Effector memory CD8-positive, alpha-beta T cell (primary cell): ENCODE measurements at regions not wholly inside any gene's neighbourhood (a gene's known extent, or its start where the extent isn't known, plus 50 kb on each side); places are given as distances from the start of the nearest gene placed in this dataset.
A peak's percentile ranks its signal among the peaks of the same experiment; 100 is the strongest.

Experiments used
- ATAC-seq: fragments of 150-1000 bp; cut with Tn5 transposase; replicated peaks from 2 replicates; pipeline ENCODE4 v1.10.0; 2021; ENCODE audit warnings: mild to moderate bottlenecking, moderate library complexity
- DNase-seq, 3 experiments: peaks; one replicate each; pipeline ENCODE4 v3.0.0; 2021
- H3K27ac Mint-ChIP-seq, 2 donors: one replicate each; pipeline ENCODE4 v1.8.0; 2022; ENCODE audit warnings: mild to moderate bottlenecking in 2 of 2, mixed read lengths in 2 of 2, moderate library complexity in 2 of 2
- H3K27me3 Mint-ChIP-seq, 2 donors: one replicate each; pipeline ENCODE4 v1.8.0; 2022; ENCODE audit warnings: mixed read lengths in 2 of 2
- H3K36me3 Mint-ChIP-seq: one replicate; pipeline ENCODE4 v1.8.0; 2022; ENCODE audit warnings: mild to moderate bottlenecking, moderate library complexity, mixed read lengths; ENCODE audit not compliant: insufficient read depth
- H3K4me1 Mint-ChIP-seq, 2 donors: one replicate each; pipeline ENCODE4 v1.8.0; 2022; ENCODE audit warnings: low read depth in 2 of 2, mixed read lengths in 2 of 2
- H3K4me3 Mint-ChIP-seq, 2 donors: one replicate each; pipeline ENCODE4 v1.8.0; 2022; ENCODE audit warnings: mild to moderate bottlenecking in 2 of 2, mixed read lengths in 2 of 2, moderate library complexity in 2 of 2
- H3K9me3 Mint-ChIP-seq, 2 donors: one replicate each; pipeline ENCODE4 v1.8.0; 2022; ENCODE audit warnings: mixed read lengths in 2 of 2

- H3K27me3 Mint-ChIP-seq = peaks cover 76 to 82% of the 10 kb centered on the region in 2 donors
- no peak overlapping the region for H3K27ac Mint-ChIP-seq
- H3K4me3 Mint-ChIP-seq = no peak overlapping the region
- H3K4me1 Mint-ChIP-seq = peaks cover 17 to 23% of the 10 kb centered on the region in 2 donors
- no peak for DNase-seq
- no peak for ATAC-seq
- H3K9me3 Mint-ChIP-seq = peaks cover 0 to 3% of the 10 kb centered on the region in 2 donors
- H3K36me3 Mint-ChIP-seq = peaks cover 5% of the 10 kb centered on the region
Measured at GRCh38 chr3:66581256-66581655, 80.4 kb upstream of the LRIG1 start.

DNA sequence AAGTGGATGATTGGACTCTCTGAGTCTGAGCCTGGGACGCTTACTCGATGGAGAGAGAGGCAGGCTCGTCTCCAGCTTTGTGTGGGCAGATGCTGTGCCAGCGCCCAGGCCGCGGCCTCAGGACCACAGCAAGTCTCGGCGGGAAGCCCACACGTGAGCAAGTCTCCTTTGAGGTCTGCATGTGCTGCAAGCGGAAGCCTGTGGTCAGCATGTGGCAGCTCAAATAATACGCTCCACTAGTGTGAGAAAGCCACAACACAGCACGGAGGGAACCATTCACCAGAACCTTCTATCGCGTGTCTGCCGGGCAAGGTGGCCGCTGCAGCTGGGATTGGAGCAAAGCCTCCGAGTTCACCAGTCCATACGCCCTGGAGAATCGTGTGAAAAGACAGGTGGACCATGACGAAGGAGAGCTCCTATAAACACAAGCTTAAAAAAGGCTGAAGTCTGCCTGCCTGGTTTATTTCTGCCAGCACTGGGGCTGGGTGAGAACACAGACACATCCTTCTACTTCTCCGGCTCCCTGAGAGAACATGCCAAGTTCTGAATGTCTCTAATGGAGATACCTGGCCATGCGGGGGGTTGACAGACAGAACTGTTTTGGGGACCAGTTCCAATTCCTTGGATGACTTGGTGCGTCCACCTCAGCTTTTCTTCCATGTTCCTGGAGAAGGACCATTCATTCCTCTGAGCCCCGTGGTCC, 82.0 kb upstream of the LRIG1 start:
- H3K4me3 Mint-ChIP-seq = peak overlapping the region; percentile 40
- H3K36me3 Mint-ChIP-seq = peaks cover 5% of the 10 kb centered on the region
- DNase-seq (peak; percentile 65 to 72 (median 69)), ATAC-seq (peak; percentile 96)
- peak overlapping the region in 1 of 2 donors; percentile 33 for H3K27ac Mint-ChIP-seq
- peaks cover 74 to 76% of the 10 kb centered on the region in 2 donors for H3K27me3 Mint-ChIP-seq
- peaks cover 17 to 23% of the 10 kb centered on the region in 2 donors for H3K4me1 Mint-ChIP-seq
- peaks cover 0 to 3% of the 10 kb centered on the region in 2 donors for H3K9me3 Mint-ChIP-seq

DNA sequence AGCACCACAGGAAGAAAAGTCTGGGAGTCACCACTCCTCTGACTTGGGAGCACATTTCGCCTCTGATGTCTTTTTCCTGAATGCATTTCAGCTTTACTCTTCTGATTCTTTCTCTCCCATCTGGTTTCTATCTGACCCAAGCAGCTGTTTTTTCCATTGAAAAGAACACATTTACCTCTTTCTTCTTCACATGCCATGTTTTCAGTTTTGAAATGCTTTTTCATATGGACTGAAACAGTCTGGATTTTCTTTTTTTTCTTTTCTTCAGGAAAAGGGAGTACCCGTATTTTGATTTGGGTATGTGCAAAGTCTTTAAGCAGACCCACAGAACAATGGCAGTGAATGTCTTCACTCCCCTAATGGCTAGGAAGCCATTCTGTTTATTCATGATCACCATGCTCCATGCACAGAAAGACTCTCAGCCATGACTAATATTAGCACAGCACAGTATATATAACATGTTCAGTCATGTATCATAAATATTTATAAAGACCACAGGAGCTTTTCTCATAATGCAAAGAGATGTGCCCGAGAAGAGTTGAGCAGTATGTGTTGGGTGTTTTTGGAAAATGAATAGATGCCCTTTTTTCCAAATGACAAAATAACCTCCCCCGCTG, 82.7 kb upstream of the LRIG1 start:
- DNase-seq (no peak), ATAC-seq (no peak)
- peak overlapping the region; percentile 40 for H3K4me3 Mint-ChIP-seq

GRCh38 chr3:66585520-66586095, 84.8 kb upstream of the LRIG1 start:
- Mint-ChIP-seq H3K36me3 (peaks cover 5% of the 10 kb centered on the region), H3K27me3 (peaks cover 73 to 76% of the 10 kb centered on the region in 2 donors), H3K27ac (no peak overlapping the region), H3K4me1 (peaks cover 17 to 23% of the 10 kb centered on the region in 2 donors), H3K4me3 (no peak overlapping the region), H3K9me3 (no peaks in the 10 kb centered on the region)
- ATAC-seq (no peak), DNase-seq (no peak)

More for the DNA sequence above, 82.7 kb upstream of the LRIG1 start:
- Mint-ChIP-seq H3K27me3 (peaks cover 73 to 76% of the 10 kb centered on the region in 2 donors), H3K36me3 (peaks cover 5% of the 10 kb centered on the region), H3K27ac (no peak overlapping the region), H3K4me1 (peaks cover 17 to 23% of the 10 kb centered on the region in 2 donors), H3K9me3 (peaks cover 0 to 3% of the 10 kb centered on the region in 2 donors)

- H3K9me3 Mint-ChIP-seq = no peaks in the 10 kb centered on the region
- DNase-seq (no peak), ATAC-seq (no peak)
- H3K4me3 Mint-ChIP-seq = no peak overlapping the region
- peaks cover 15 to 18% of the 10 kb centered on the region in 2 donors for H3K4me1 Mint-ChIP-seq
- H3K27me3 Mint-ChIP-seq = peaks cover 69 to 76% of the 10 kb centered on the region in 2 donors
- peaks cover 5% of the 10 kb centered on the region for H3K36me3 Mint-ChIP-seq
- no peak overlapping the region for H3K27ac Mint-ChIP-seq
Measured at GRCh38 chr3:66586853-66587252, 86.0 kb upstream of the LRIG1 start.

DNA sequence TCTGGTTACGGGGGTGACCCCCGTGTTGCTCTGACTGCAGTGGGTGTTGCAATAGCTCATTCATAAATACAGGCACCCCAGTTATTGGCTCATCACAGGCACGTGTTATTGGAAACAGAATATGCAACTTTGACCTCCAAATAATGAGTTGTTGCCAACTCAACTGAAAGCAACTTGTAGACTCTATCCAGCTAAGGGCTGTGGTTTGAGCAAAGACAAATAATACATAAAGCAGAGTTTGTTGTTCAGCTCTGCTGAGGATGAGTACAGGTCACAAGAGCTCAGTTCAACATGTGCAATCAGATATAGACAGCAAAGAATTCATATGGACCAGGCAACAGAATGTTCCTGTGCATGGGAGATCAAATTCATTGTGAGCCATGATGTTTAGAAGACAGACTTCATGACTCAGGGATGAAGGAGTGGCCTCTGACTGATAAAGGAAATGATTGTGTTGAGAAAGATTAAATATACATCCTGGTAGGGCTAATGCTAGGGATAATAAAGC, 87.6 kb upstream of the LRIG1 start:
- Mint-ChIP-seq H3K4me3 (no peak overlapping the region), H3K4me1 (peaks cover 3 to 5% of the 10 kb centered on the region in 2 donors), H3K27ac (no peak overlapping the region), H3K36me3 (no peaks in the 10 kb centered on the region), H3K27me3 (peaks cover 79 to 89% of the 10 kb centered on the region in 2 donors), H3K9me3 (no peaks in the 10 kb centered on the region)
- DNase-seq (no peak), ATAC-seq (no peak)

GRCh38 chr3:66592016-66592761, 91.4 kb upstream of the LRIG1 start:
- H3K36me3 Mint-ChIP-seq = no peaks in the 10 kb centered on the region
- no peak for ATAC-seq
- H3K27ac Mint-ChIP-seq = no peak overlapping the region
- no peaks in the 10 kb centered on the region for H3K4me1 Mint-ChIP-seq
- no peaks in the 10 kb centered on the region for H3K9me3 Mint-ChIP-seq
- H3K4me3 Mint-ChIP-seq = no peak overlapping the region
- no peak for DNase-seq
- H3K27me3 Mint-ChIP-seq = peaks cover 58 to 85% of the 10 kb centered on the region in 2 donors

GRCh38 chr3:66592927-66593625, 92.3 kb upstream of the LRIG1 start:
- Mint-ChIP-seq H3K9me3 (no peaks in the 10 kb centered on the region), H3K27me3 (peaks cover 57 to 76% of the 10 kb centered on the region in 2 donors), H3K36me3 (no peaks in the 10 kb centered on the region), H3K4me1 (no peaks in the 10 kb centered on the region), H3K4me3 (no peak overlapping the region), H3K27ac (no peak overlapping the region)
- no peak for ATAC-seq
- no peak for DNase-seq

DNA sequence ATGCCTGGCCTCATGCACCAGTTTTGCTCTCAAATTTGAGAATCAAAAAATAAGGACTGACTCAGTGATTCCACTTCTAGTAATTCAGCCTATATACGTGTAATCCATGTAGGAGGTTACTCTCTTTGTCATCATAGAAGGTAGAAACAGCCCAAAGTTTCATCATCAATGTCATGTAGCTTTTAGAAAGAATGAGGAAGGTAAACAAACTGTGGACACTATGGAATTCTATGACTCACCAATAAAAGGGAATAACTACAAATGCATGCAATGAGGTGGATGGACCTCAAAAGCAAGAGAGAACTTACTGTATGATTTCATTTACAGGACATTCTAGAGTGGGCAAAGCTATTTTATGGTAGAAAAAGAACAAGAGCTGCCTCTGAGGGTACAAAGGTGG, 93.2 kb upstream of the LRIG1 start:
- H3K9me3 Mint-ChIP-seq = no peaks in the 10 kb centered on the region
- peaks cover 59 to 67% of the 10 kb centered on the region in 2 donors for H3K27me3 Mint-ChIP-seq
- ATAC-seq (no peak), DNase-seq (no peak)
- no peaks in the 10 kb centered on the region for H3K4me1 Mint-ChIP-seq
- no peaks in the 10 kb centered on the region for H3K36me3 Mint-ChIP-seq
- H3K27ac Mint-ChIP-seq = no peak overlapping the region
- H3K4me3 Mint-ChIP-seq = no peak overlapping the region

GRCh38 chr3:66597308-66597863, 96.6 kb upstream of the LRIG1 start:
- no peak overlapping the region for H3K27ac Mint-ChIP-seq
- ATAC-seq = no peak
- H3K4me1 Mint-ChIP-seq = no peaks in the 10 kb centered on the region
- no peaks in the 10 kb centered on the region for H3K9me3 Mint-ChIP-seq
- H3K36me3 Mint-ChIP-seq = no peaks in the 10 kb centered on the region
- H3K27me3 Mint-ChIP-seq = peaks cover 51 to 56% of the 10 kb centered on the region in 2 donors
- no peak overlapping the region for H3K4me3 Mint-ChIP-seq
- DNase-seq = no peak

DNA sequence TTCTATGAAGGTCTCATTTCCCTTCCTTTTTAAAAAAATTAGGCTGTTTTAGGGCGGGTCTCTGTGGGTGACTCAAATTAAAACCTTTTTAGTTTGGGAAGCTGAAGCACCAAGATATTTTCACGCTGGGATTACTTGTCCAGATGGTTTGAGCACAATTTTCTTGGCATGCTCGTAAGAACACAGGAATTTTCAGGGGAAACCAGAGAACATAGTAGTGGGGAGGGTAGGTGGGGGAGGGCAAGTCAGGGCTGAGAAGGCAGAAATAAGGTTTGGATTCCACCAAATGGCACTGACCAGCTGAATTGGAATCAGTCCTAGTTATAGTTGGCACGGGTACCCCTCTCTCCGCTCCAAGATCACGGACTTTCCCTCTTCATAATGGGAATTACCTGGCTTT, 97.3 kb upstream of the LRIG1 start:
- Mint-ChIP-seq H3K4me3 (no peak overlapping the region), H3K27ac (no peak overlapping the region), H3K4me1 (peaks cover 0 to 3% of the 10 kb centered on the region in 2 donors), H3K9me3 (no peaks in the 10 kb centered on the region), H3K27me3 (peaks cover 51 to 57% of the 10 kb centered on the region in 2 donors), H3K36me3 (no peaks in the 10 kb centered on the region)
- DNase-seq (no peak), ATAC-seq (no peak)

DNA sequence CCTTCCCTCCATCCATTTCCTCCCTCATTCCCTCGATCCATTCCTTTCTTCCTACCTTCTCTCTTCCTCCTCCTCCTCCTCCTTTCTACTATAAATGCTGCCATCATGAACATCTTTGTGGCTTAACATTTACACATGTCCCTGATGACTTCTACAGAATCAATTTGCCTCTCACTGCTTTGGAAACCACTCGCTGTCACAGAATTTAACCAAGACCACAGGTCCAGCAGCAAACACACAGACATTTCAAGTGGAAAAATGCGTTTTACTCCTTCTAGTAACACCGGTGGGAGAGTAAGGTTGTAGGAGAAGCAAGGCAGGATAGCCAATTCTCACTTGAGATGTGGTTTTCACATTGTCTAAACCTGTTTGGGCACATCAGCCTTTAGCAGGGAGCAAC, 101.4 kb upstream of the LRIG1 start:
- DNase-seq = no peak
- Mint-ChIP-seq H3K4me1 (peaks cover 0 to 4% of the 10 kb centered on the region in 2 donors), H3K36me3 (no peaks in the 10 kb centered on the region), H3K4me3 (no peak overlapping the region), H3K9me3 (no peaks in the 10 kb centered on the region), H3K27me3 (peaks cover 36 to 49% of the 10 kb centered on the region in 2 donors), H3K27ac (no peak overlapping the region)
- no peak for ATAC-seq
